A673 (cell line): ENCODE measurements at regions not wholly inside any gene's neighbourhood (a gene's known extent, or its start where the extent isn't known, plus 50 kb on each side); places are given as distances from the start of the nearest gene placed in this dataset.

Experiments used
- BruUV-seq: library from RNA; stranded (reverse); fragments of 400-500 nt; replicated peaks from 2 replicates; lab custom pipeline; 2021; lab: Mats Ljungman, UMichigan
- CTCF ChIA-PET: fragments of 300-600 bp; sonication (Branson Sonifier 250); formaldehyde crosslinking; loops from one replicate; lab custom pipeline; 2022; ENCODE audit warnings: antibody characterized with exemption; lab: Charles Lee
- POLR2A ChIA-PET: fragments of 300-600 bp; sonication (Branson Sonifier 250); formaldehyde crosslinking; loops from one replicate; lab custom pipeline; 2022; ENCODE audit warnings: antibody characterized with exemption; ENCODE audit not compliant: low non-redundant PET; lab: Charles Lee
- DNase-seq: peaks from one replicate; pipeline ENCODE4 v3.0.0-alpha.2; 2015; ENCODE audit warnings: low spot score
- H3K27ac ChIP-seq: fragments of 200-600 bp; sonication (generic); 2 replicates; pipeline ENCODE4 v1.5.1; 2016; ENCODE audit warnings: mixed run types, low read depth, mild to moderate bottlenecking, mixed read lengths, antibody characterized with exemption, low read length; ENCODE audit not compliant: poor library complexity, severe bottlenecking
- H3K27me3 ChIP-seq: fragments of 200-600 bp; sonication (generic); replicated peaks from 2 replicates; pipeline ENCODE4 v1.6.1; 2017; ENCODE audit warnings: mixed run types, low read depth, mild to moderate bottlenecking, mixed read lengths, antibody characterized with exemption, low read length; ENCODE audit not compliant: insufficient read depth, poor library complexity
- H3K36me3 ChIP-seq: fragments of 200-600 bp; sonication (generic); 2 replicates; pipeline ENCODE4 v1.6.1; 2016; ENCODE audit warnings: mixed run types, mild to moderate bottlenecking, mixed read lengths, antibody characterized with exemption, low read length; ENCODE audit not compliant: insufficient read depth, poor library complexity, severe bottlenecking
- H3K4me1 ChIP-seq: fragments of 200-600 bp; sonication (generic); 2 replicates; pipeline ENCODE4 v1.6.1; 2017; ENCODE audit warnings: mixed run types, mild to moderate bottlenecking, mixed read lengths, antibody characterized with exemption, low read length; ENCODE audit not compliant: insufficient read depth, poor library complexity, severe bottlenecking
- H3K4me3 ChIP-seq: fragments of 200-600 bp; sonication (generic); 2 replicates; pipeline ENCODE4 v1.5.1; 2016; ENCODE audit warnings: low read depth, mixed run types, mild to moderate bottlenecking, mixed read lengths, low read length; ENCODE audit not compliant: poor library complexity, severe bottlenecking
- H3K9me3 ChIP-seq: fragments of 200-600 bp; sonication (generic); 2 replicates; pipeline ENCODE4 v1.6.1; 2016; ENCODE audit warnings: mixed run types, low read depth, mild to moderate bottlenecking, mixed read lengths, antibody characterized with exemption, low read length; ENCODE audit not compliant: poor library complexity, severe bottlenecking
- EZH2 ChIP-seq: fragments of 200-600 bp; sonication (generic); IDR thresholded peaks from 2 replicates; pipeline ENCODE4 v1.6.1; 2017; ENCODE audit warnings: borderline replicate concordance, low read depth, mild to moderate bottlenecking, mixed read lengths, antibody characterized with exemption, low read length; ENCODE audit not compliant: poor library complexity, severe bottlenecking
- intact Hi-C: fragments of 100-400 bp; cut with micrococcal nuclease; formaldehyde crosslinking; loops from one replicate; pipeline ENCODE4 v1.10.0; 2022; ENCODE audit not compliant: unreplicated experiment
- TF ChIP-seq, protein P1 (sequence below): fragments of 300-800, 200-600 bp; sonication (generic); conservative IDR thresholded peaks from 2 replicates; pipeline ENCODE4 v1.5.1; 2017; ENCODE audit warnings: low read depth, mild to moderate bottlenecking, antibody characterized with exemption, low read length, moderate library complexity, mixed read lengths

GRCh38 chr11:130633466-130633865 is 185.0 kb downstream of the ADAMTS15 start:
- no peaks in the 10 kb centered on the region for H3K9me3 ChIP-seq
- no peak overlapping the region for H3K27ac ChIP-seq
- DNase-seq = no peak

DNA sequence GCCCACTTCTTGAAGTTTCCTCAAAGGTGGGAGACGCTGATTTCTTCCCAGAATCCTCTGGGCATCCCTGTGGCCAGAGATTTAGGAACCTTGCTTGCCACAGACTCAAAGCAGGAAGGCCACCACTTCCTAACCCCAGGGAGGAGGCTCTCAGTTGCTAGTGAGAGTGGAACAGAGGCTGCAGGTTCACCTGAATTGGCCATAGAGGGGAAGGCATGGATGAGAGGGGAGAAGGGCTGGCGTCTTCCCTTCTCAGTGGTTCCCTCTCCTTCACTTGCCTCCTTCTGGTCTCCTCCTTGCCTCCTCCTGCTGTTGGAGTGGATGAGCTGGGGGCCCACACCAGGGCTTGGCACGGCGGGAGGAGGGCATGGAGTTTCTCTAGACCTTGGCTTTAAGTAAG is 185.7 kb downstream of the ADAMTS15 start:
- Histone ChIP-seq H3K4me3 (no peak overlapping the region), H3K27me3 (no peaks in the 10 kb centered on the region), H3K36me3 (no peaks in the 10 kb centered on the region), H3K4me1 (no peaks in the 10 kb centered on the region), H3K9me3 (no peaks in the 10 kb centered on the region), H3K27ac (no peak overlapping the region)
- no TSS peak for BruUV-seq
- POLR2A ChIA-PET = no interaction called here
- TF ChIP-seq, protein P1, sequence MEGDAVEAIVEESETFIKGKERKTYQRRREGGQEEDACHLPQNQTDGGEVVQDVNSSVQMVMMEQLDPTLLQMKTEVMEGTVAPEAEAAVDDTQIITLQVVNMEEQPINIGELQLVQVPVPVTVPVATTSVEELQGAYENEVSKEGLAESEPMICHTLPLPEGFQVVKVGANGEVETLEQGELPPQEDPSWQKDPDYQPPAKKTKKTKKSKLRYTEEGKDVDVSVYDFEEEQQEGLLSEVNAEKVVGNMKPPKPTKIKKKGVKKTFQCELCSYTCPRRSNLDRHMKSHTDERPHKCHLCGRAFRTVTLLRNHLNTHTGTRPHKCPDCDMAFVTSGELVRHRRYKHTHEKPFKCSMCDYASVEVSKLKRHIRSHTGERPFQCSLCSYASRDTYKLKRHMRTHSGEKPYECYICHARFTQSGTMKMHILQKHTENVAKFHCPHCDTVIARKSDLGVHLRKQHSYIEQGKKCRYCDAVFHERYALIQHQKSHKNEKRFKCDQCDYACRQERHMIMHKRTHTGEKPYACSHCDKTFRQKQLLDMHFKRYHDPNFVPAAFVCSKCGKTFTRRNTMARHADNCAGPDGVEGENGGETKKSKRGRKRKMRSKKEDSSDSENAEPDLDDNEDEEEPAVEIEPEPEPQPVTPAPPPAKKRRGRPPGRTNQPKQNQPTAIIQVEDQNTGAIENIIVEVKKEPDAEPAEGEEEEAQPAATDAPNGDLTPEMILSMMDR = no peak
- TF ChIP-seq EZH2 = no peak
- intact Hi-C loops = no loop called here
- CTCF ChIA-PET = no interaction called here
- no peak for DNase-seq

More at GRCh38 chr11:130633466-130633865, 185.0 kb downstream of the ADAMTS15 start:
- Histone ChIP-seq H3K36me3 (no peaks in the 10 kb centered on the region), H3K4me1 (no peaks in the 10 kb centered on the region), H3K27me3 (no peaks in the 10 kb centered on the region), H3K4me3 (no peak overlapping the region)
- no TSS peak for BruUV-seq
- intact Hi-C loops = no loop called here
- no peak for TF ChIP-seq EZH2
- TF ChIP-seq, protein P1 = no peak
- CTCF ChIA-PET = interaction anchor here (0.6 kb wide), 1 partner anchor 194 kb away, joined by 6 read pairs; no protein-coding TSS in a partner anchor
- POLR2A ChIA-PET = no interaction called here

DNA sequence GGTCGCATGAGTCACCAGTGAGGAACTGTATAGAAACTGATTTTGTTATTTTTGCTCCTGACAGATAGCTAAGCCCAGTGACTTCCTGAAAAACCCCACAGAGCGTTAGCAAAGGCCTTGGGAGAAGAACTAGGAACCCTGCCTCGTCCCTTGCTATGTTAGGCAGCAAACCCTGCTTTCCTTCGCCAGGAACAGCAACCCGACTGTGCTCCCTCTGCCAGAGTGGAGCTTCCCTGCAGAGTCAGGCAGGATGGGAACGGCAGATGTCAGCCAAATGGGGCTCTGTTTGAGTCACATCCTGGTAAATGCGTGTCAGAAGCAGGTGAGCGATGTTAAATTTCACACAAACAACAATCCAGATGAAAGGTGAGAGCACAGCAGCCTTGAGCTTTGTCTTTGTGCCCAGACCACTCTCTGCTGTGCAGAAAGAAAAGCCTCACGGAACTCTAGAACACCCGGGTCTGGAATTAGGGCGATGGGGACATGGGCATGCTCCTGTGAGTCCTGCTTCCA is 186.6 kb downstream of the ADAMTS15 start:
- no peaks in the 10 kb centered on the region for H3K9me3 ChIP-seq
- H3K27me3 ChIP-seq = no peaks in the 10 kb centered on the region
- BruUV-seq = no TSS peak
- H3K4me3 ChIP-seq = no peak overlapping the region
- intact Hi-C loops = no loop called here
- ChIA-PET CTCF (no interaction called here), POLR2A (no interaction called here)
- TF ChIP-seq, protein P1 = no peak
- no peak for DNase-seq
- no peak overlapping the region for H3K27ac ChIP-seq
- no peaks in the 10 kb centered on the region for H3K4me1 ChIP-seq
- H3K36me3 ChIP-seq = no peaks in the 10 kb centered on the region
